Large intestine (tissue), 3 donors: ENCODE measurements at regions not wholly inside any gene's neighbourhood (a gene's known extent, or its start where the extent isn't known, plus 50 kb on each side); places are given as distances from the start of the nearest gene placed in this dataset.
A peak's percentile ranks its signal among the peaks of the same experiment; 100 is the strongest.
"Not testable (repeated sequence)": the region's sequence is repeated elsewhere in the genome, so short reads cannot be mapped to it uniquely, and the experiment has no call there.

Source experiments
- DNase-seq, 2 donors: peaks; one replicate each; pipeline versions ENCODE4 v3.0.0 to v3.0.0-alpha.2; 2013
- H3K27ac ChIP-seq: one replicate; pipeline ENCODE4 v1.5.1; 2013; ENCODE audit warnings: low read length
- H3K27me3 ChIP-seq: 2 replicates; pipeline ENCODE4 v1.6.1; 2013; ENCODE audit warnings: low read length; ENCODE audit not compliant: control insufficient read depth, insufficient read depth
- H3K36me3 ChIP-seq: 2 replicates; pipeline ENCODE4 v1.6.1; 2013; ENCODE audit warnings: low read length; ENCODE audit not compliant: control insufficient read depth, insufficient read depth
- H3K4me1 ChIP-seq: one replicate; pipeline ENCODE4 v1.6.1; 2013; ENCODE audit warnings: low read length; ENCODE audit not compliant: control insufficient read depth, insufficient read depth
- H3K4me3 ChIP-seq: one replicate; pipeline ENCODE4 v1.5.1; 2013; ENCODE audit warnings: low read length
- H3K9me3 ChIP-seq: one replicate; pipeline ENCODE4 v1.6.1; 2013; ENCODE audit warnings: mild to moderate bottlenecking, low read depth, low read length, moderate library complexity; ENCODE audit not compliant: control insufficient read depth
- WGBS: methylation state at CpG from one replicate; pipeline ENCODE4 v1.1.5; 2013; ENCODE audit warnings: low lambda C conversion rate; ENCODE audit not compliant: insufficient coverage; 5-methylcytosine and 5-hydroxymethylcytosine counted together

- H3K27me3 ChIP-seq, result peaks cover 5% of the 10 kb centered on the region
- no peaks in the 10 kb centered on the region for H3K4me1 ChIP-seq
- no peak for DNase-seq
- H3K9me3 ChIP-seq, result no peaks in the 10 kb centered on the region
- 80% methylated on average over 1 of the region's 2 CpGs for WGBS
- no peak overlapping the region for H3K4me3 ChIP-seq
- H3K27ac ChIP-seq, result no peak overlapping the region
- H3K36me3 ChIP-seq, result no peaks in the 10 kb centered on the region
Observed at GRCh38 chr22:22358686-22359085, 114.1 kb downstream of the VPREB1 start.

DNA sequence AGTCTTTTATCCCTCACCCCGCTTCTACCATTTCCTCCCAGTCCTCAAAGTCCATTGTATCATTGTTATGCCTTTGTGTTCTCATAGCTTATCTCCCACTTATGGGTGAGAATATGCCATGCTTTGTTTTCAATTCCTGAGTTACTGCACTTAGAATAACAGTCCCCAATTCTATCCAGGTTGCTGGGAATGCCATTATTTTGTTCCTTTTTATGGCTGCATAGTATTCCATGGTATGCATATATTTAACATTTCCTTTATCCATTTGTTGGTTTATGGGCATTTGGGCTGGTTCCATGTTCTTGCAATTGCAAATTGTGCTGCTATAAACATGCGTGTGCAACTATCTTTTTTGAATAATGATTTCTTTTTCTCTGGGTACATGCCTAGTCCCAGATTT is 114.9 kb downstream of the VPREB1 start:
- Histone ChIP-seq H3K4me1 (no peaks in the 10 kb centered on the region), H3K9me3 (no peaks in the 10 kb centered on the region), H3K36me3 (no peaks in the 10 kb centered on the region), H3K27ac (no peak overlapping the region), H3K27me3 (peaks cover 5% of the 10 kb centered on the region), H3K4me3 (no peak overlapping the region)
- no CpG with 5 or more reads among the region's 2 CpGs for WGBS
- no peak for DNase-seq

- DNase-seq, result no peak
- Histone ChIP-seq H3K4me3 (no peak overlapping the region), H3K36me3 (no peaks in the 10 kb centered on the region), H3K9me3 (no peaks in the 10 kb centered on the region), H3K27me3 (peaks cover 4% of the 10 kb centered on the region), H3K27ac (no peak overlapping the region), H3K4me1 (no peaks in the 10 kb centered on the region)
- WGBS, result no CpG with 5 or more reads among the region's 2 CpGs
Observed at GRCh38 chr22:22360014-22360413, 115.4 kb downstream of the VPREB1 start.

GRCh38 chr22:22362311-22362710 is 117.7 kb downstream of the VPREB1 start:
- H3K27ac ChIP-seq, result no peak overlapping the region
- no peaks in the 10 kb centered on the region for H3K9me3 ChIP-seq
- H3K4me3 ChIP-seq, result no peak overlapping the region
- H3K36me3 ChIP-seq, result no peaks in the 10 kb centered on the region
- H3K4me1 ChIP-seq, result peaks cover 4% of the 10 kb centered on the region
- DNase-seq, result no peak
- no peaks in the 10 kb centered on the region for H3K27me3 ChIP-seq

DNA sequence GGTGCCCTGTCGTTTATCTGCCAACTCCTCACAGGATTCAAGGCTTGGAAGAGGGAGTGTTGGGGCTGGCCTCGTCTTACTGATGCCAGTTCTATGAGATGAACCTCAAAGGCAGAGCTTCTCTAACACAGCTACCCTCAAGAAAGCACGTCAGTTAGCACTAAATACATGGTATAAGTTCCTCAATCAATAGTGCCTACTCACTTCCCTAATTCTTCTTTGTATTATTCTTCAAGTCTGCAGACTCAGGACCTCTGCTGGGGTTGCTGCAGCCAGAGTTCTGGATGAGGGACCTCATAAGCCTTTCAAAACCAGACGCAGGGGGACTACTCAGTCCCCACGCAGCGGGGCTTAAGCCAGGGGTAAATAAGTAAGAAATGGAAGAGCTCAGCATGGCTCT is 118.3 kb downstream of the VPREB1 start:
- Histone ChIP-seq H3K4me3 (no peak overlapping the region), H3K9me3 (no peaks in the 10 kb centered on the region), H3K27me3 (no peaks in the 10 kb centered on the region), H3K27ac (no peak overlapping the region), H3K36me3 (no peaks in the 10 kb centered on the region), H3K4me1 (peaks cover 4% of the 10 kb centered on the region)
- no CpG with 5 or more reads among the region's 6 CpGs for WGBS
- DNase-seq, result no peak

GRCh38 chr22:22364207-22364606 is 119.6 kb downstream of the VPREB1 start:
- DNase-seq, result no peak
- Histone ChIP-seq H3K4me1 (peaks cover 13% of the 10 kb centered on the region), H3K9me3 (no peaks in the 10 kb centered on the region), H3K4me3 (no peak overlapping the region), H3K36me3 (no peaks in the 10 kb centered on the region), H3K27ac (no peak overlapping the region), H3K27me3 (no peaks in the 10 kb centered on the region)

DNA sequence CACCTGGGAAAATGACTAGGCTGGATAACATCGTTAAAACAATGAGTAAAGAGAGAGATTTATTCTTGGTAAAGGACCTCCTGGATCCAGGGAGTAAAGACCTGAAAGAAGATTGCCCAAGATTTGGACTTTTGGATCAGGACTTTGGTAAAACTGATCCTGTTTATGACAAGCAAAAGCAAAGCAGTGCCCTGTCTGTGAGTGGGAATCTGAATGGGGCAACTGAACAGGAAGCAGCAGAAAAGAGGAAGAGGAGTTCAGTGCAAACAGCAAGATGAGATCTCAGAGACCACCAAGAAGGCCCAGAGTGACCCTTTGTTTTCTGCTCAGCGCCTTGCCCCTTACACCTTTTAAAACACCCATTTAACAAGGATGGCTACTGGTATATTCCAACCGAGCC is 122.0 kb downstream of the VPREB1 start:
- Histone ChIP-seq H3K9me3 (no peaks in the 10 kb centered on the region), H3K27me3 (no peaks in the 10 kb centered on the region), H3K4me3 (no peak overlapping the region), H3K27ac (no peak overlapping the region), H3K4me1 (peaks cover 20% of the 10 kb centered on the region), H3K36me3 (no peaks in the 10 kb centered on the region)
- WGBS, result no CpG with 5 or more reads among the region's 3 CpGs
- DNase-seq, result peak in 1 of 2 donors; percentile 65

GRCh38 chr22:22368516-22368915 is 123.9 kb downstream of the VPREB1 start:
- no peaks in the 10 kb centered on the region for H3K36me3 ChIP-seq
- no peak overlapping the region for H3K4me3 ChIP-seq
- DNase-seq, result no peak
- H3K27me3 ChIP-seq, result no peaks in the 10 kb centered on the region
- no CpG with 5 or more reads among the region's 2 CpGs for WGBS
- peak overlapping the region; percentile 80 for H3K27ac ChIP-seq
- no peaks in the 10 kb centered on the region for H3K9me3 ChIP-seq
- H3K4me1 ChIP-seq, result peaks cover 20% of the 10 kb centered on the region

- H3K27me3 ChIP-seq, H3K4me3 ChIP-seq, H3K9me3 ChIP-seq, H3K36me3 ChIP-seq: not testable (repeated sequence)
- DNase-seq, result peak; percentile 21 to 94
- Histone ChIP-seq H3K27ac (peak overlapping the region; percentile 80), H3K4me1 (peaks cover 21% of the 10 kb centered on the region)
- no CpG with 5 or more reads among the region's 2 CpGs for WGBS
Observed at GRCh38 chr22:22369219-22369963, 124.8 kb downstream of the VPREB1 start.

GRCh38 chr22:22369964-22370270 is 125.3 kb downstream of the VPREB1 start:
- no peaks in the 10 kb centered on the region for H3K9me3 ChIP-seq

DNA sequence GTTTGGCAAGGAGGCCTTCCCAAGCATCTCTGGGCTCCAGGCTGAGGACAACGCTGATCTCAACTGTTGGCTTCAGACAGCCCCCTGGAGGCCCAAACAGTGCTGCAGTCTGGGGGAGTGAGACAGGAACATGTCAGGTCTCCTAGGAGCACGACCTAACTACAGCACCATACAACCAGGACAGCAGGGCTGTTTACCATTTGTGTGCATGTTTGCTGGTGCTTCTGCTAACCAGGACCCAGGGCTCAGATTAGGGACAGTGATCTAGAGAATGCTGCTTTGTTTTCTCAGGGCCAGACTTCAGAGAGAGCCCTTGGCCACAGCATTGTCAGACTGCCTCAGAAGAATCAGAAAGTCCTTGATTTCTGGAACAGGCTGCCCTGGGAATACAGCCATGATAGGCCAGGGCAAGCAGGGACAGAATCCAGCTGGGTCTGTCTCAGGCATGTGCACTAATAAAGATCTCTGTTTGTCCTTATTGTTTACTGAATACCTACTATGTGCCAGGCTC is 126.5 kb downstream of the VPREB1 start:
- no CpG with 5 or more reads among the region's 2 CpGs for WGBS
- H3K4me1 ChIP-seq, result peaks cover 25% of the 10 kb centered on the region
- no peaks in the 10 kb centered on the region for H3K9me3 ChIP-seq
- DNase-seq, result no peak
- H3K4me3 ChIP-seq, result no peak overlapping the region
- no peaks in the 10 kb centered on the region for H3K36me3 ChIP-seq
- peaks cover 2% of the 10 kb centered on the region for H3K27me3 ChIP-seq
- no peak overlapping the region for H3K27ac ChIP-seq

More at GRCh38 chr22:22369964-22370270, 125.3 kb downstream of the VPREB1 start:
- peaks cover 26% of the 10 kb centered on the region for H3K4me1 ChIP-seq
- DNase-seq, result no peak
- H3K36me3 ChIP-seq, result no peaks in the 10 kb centered on the region
- no CpG with 5 or more reads among the region's 4 CpGs for WGBS
- peak overlapping the region; percentile 58 for H3K27ac ChIP-seq
- no peaks in the 10 kb centered on the region for H3K27me3 ChIP-seq
- no peak overlapping the region for H3K4me3 ChIP-seq
